ENCODE measurements at regions not wholly inside any gene's neighbourhood (a gene's known extent, or its start where the extent isn't known, plus 50 kb on each side); places are given as distances from the start of the nearest gene placed in this dataset.

GRCh38 chr11:26027887-26028286 is 304.0 kb upstream of the ANO3 start:
- no peaks in the 10 kb centered on the region for H3K36me3 ChIP-seq
- intact Hi-C loops (cut with DNase I), result no loop called here
- no peak overlapping the region for H3K4me3 ChIP-seq
- TF ChIP-seq POLR2AphosphoS5 (IDR thresholded peaks at IDR 0.05; ENCODE audit: insufficient read depth in 1 of 2, low read depth in 1 of 2) (no peak), CTCF (IDR thresholded peaks at IDR 0.05) (no peak), POLR2A (IDR thresholded peaks at IDR 0.05) (no peak)
- no peaks in the 10 kb centered on the region for H3K9me3 ChIP-seq
- no peak for DNase-seq (ENCODE audit: extremely low spot score in 2 of 2)
- no peaks in the 10 kb centered on the region for H3K4me1 ChIP-seq
- H3K27me3 ChIP-seq, result no peaks in the 10 kb centered on the region
- H3K27ac ChIP-seq, result no peak overlapping the region

GRCh38 chr11:26028393-26028911 is 303.5 kb upstream of the ANO3 start:
- Histone ChIP-seq H3K27me3 (no peaks in the 10 kb centered on the region), H3K4me3 (no peak overlapping the region), H3K27ac (no peak overlapping the region), H3K4me1 (no peaks in the 10 kb centered on the region), H3K9me3 (no peaks in the 10 kb centered on the region), H3K36me3 (no peaks in the 10 kb centered on the region)
- no peak for DNase-seq (ENCODE audit: extremely low spot score in 2 of 2)
- TF ChIP-seq CTCF (IDR thresholded peaks at IDR 0.05) (no peak), POLR2A (IDR thresholded peaks at IDR 0.05) (no peak), POLR2AphosphoS5 (IDR thresholded peaks at IDR 0.05; ENCODE audit: insufficient read depth in 1 of 2, low read depth in 1 of 2) (no peak)
- intact Hi-C loops (cut with DNase I), result no loop called here

GRCh38 chr11:26030399-26030798 is 301.5 kb upstream of the ANO3 start:
- H3K9me3 ChIP-seq, result no peaks in the 10 kb centered on the region
- H3K27me3 ChIP-seq, result no peaks in the 10 kb centered on the region
- no peak for DNase-seq (ENCODE audit: extremely low spot score in 2 of 2)
- H3K4me3 ChIP-seq, result no peak overlapping the region
- no peak for TF ChIP-seq POLR2A (IDR thresholded peaks at IDR 0.05)
- TF ChIP-seq POLR2AphosphoS5 (IDR thresholded peaks at IDR 0.05; ENCODE audit: insufficient read depth in 1 of 2, low read depth in 1 of 2), result no peak
- TF ChIP-seq CTCF (IDR thresholded peaks at IDR 0.05), result no peak
- H3K27ac ChIP-seq, result no peak overlapping the region
- H3K4me1 ChIP-seq, result no peaks in the 10 kb centered on the region
- no peaks in the 10 kb centered on the region for H3K36me3 ChIP-seq
- intact Hi-C loops (cut with DNase I), result no loop called here

GRCh38 chr11:26032241-26032640 is 299.7 kb upstream of the ANO3 start:
- intact Hi-C loops (cut with DNase I), result no loop called here
- Histone ChIP-seq H3K36me3 (no peaks in the 10 kb centered on the region), H3K9me3 (no peaks in the 10 kb centered on the region), H3K27me3 (no peaks in the 10 kb centered on the region), H3K4me1 (no peaks in the 10 kb centered on the region), H3K4me3 (no peak overlapping the region), H3K27ac (no peak overlapping the region)
- TF ChIP-seq POLR2A (IDR thresholded peaks at IDR 0.05) (no peak), CTCF (IDR thresholded peaks at IDR 0.05) (no peak), POLR2AphosphoS5 (IDR thresholded peaks at IDR 0.05; ENCODE audit: insufficient read depth in 1 of 2, low read depth in 1 of 2) (no peak)
- no peak for DNase-seq (ENCODE audit: extremely low spot score in 2 of 2)

- Histone ChIP-seq H3K36me3 (no peaks in the 10 kb centered on the region), H3K4me3 (no peak overlapping the region), H3K27me3 (no peaks in the 10 kb centered on the region), H3K27ac (no peak overlapping the region), H3K4me1 (no peaks in the 10 kb centered on the region), H3K9me3 (no peaks in the 10 kb centered on the region)
- intact Hi-C loops (cut with DNase I), result no loop called here
- DNase-seq (ENCODE audit: extremely low spot score in 2 of 2), result no peak
- TF ChIP-seq POLR2A (IDR thresholded peaks at IDR 0.05), result no peak
- no peak for TF ChIP-seq CTCF (IDR thresholded peaks at IDR 0.05)
- TF ChIP-seq POLR2AphosphoS5 (IDR thresholded peaks at IDR 0.05; ENCODE audit: insufficient read depth in 1 of 2, low read depth in 1 of 2), result no peak
Observed at GRCh38 chr11:26035696-26036095, 296.2 kb upstream of the ANO3 start.

Data from vagina (tissue), 2 donors.